ENCODE measurements at regions not wholly inside any gene's neighbourhood (a gene's known extent, or its start where the extent isn't known, plus 50 kb on each side); places are given as distances from the start of the nearest gene placed in this dataset.

- Histone ChIP-seq H3K4me3 (replicated peaks in 1 of 3; ENCODE audit: insufficient read depth in 1 of 3, low read depth in 1 of 3, low read length in 3 of 3) (no peak overlapping the region), H4K20me1 (replicated peaks; ENCODE audit: control insufficient read depth, extremely low read depth, insufficient read depth, low read length) (no peaks in the 10 kb centered on the region), H3K27me3 (ENCODE audit: control insufficient read depth in 2 of 2, insufficient read depth in 2 of 2, low read length in 2 of 2) (no peaks in the 10 kb centered on the region), H3K9me1 (replicated peaks; ENCODE audit: control insufficient read depth, extremely low read depth, insufficient read depth, low read length) (no peaks in the 10 kb centered on the region), H2AFZ (ENCODE audit: low read depth, low read length) (no peak overlapping the region), H3K36me3 (ENCODE audit: control insufficient read depth in 2 of 2, extremely low read depth in 1 of 2, insufficient read depth in 2 of 2, low read length in 2 of 2) (no peaks in the 10 kb centered on the region), H3K79me2 (ENCODE audit: control insufficient read depth, insufficient read depth, low read length) (no peaks in the 10 kb centered on the region), H3K9me3 (replicated peaks; ENCODE audit: control insufficient read depth, insufficient read depth, low read length) (peaks cover 13% of the 10 kb centered on the region), H3K4me1 (ENCODE audit: control insufficient read depth, extremely low read depth, insufficient read depth, low read length) (no peaks in the 10 kb centered on the region), H3K27ac (ENCODE audit: insufficient read depth, low read depth, low read length) (no peak overlapping the region), H3K9ac (replicated peaks; ENCODE audit: extremely low read depth, insufficient read depth, low read length) (no peak overlapping the region), H3K4me2 (ENCODE audit: insufficient read depth, low read length) (no peak overlapping the region)
- intact Hi-C loops (cut with micrococcal nuclease) (no loop called here), dilution Hi-C loops (cut with MboI; ENCODE audit: extremely low pct_ligation_motif_present, low sequenced_read_pairs) (no loop called here)
- BruUV-seq (replicated peaks), result no TSS peak
- DNase-seq (ENCODE audit: low read depth, low spot score) (no peak), FAIRE-seq (no peak)
- TF ChIP-seq POLR2AphosphoS5 (IDR thresholded peaks at IDR 0.05; ENCODE audit: insufficient read depth, low read depth, low read length), result no peak
- ChIA-PET POLR2A (no interaction called here), CTCF (no interaction called here)
Observed at GRCh38 chr22:34434371-34434770, 514.1 kb upstream of the LARGE1 start.

DNA sequence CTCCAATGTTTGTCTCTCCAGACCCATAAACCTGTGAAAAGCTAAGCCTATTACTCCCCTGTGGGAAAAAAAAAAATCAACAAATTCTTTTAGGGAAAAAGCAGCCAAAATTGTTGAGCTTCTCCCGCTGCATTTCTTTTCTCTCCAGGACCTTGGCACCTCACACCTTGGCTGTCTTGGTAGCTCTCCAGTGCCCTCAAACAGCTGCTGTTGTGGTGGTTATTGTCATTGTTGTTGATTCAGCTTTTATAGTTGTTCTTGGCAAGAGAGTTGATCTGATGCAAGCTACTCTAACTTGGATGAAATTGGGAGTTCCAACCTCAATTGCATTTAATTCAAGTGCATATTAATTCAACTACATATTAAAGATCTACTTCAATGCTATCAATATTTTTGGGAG, 516.9 kb upstream of the LARGE1 start:
- no peak overlapping the region for H3K4me3 ChIP-seq (replicated peaks in 1 of 3; ENCODE audit: insufficient read depth in 1 of 3, low read depth in 1 of 3, low read length in 3 of 3)
- H4K20me1 ChIP-seq (replicated peaks; ENCODE audit: control insufficient read depth, extremely low read depth, insufficient read depth, low read length), result no peaks in the 10 kb centered on the region
- H2AFZ ChIP-seq (ENCODE audit: low read depth, low read length), result no peak overlapping the region
- H3K9me1 ChIP-seq (replicated peaks; ENCODE audit: control insufficient read depth, extremely low read depth, insufficient read depth, low read length), result no peaks in the 10 kb centered on the region
- peaks cover 10% of the 10 kb centered on the region for H3K9me3 ChIP-seq (replicated peaks; ENCODE audit: control insufficient read depth, insufficient read depth, low read length)
- dilution Hi-C loops (cut with MboI; ENCODE audit: extremely low pct_ligation_motif_present, low sequenced_read_pairs) (no loop called here), intact Hi-C loops (cut with micrococcal nuclease) (no loop called here)
- H3K4me2 ChIP-seq (ENCODE audit: insufficient read depth, low read length), result no peak overlapping the region
- DNase-seq (ENCODE audit: low read depth, low spot score), result no peak
- H3K27ac ChIP-seq (ENCODE audit: insufficient read depth, low read depth, low read length), result no peak overlapping the region
- no TSS peak for BruUV-seq (replicated peaks)
- no peaks in the 10 kb centered on the region for H3K36me3 ChIP-seq (ENCODE audit: control insufficient read depth in 2 of 2, extremely low read depth in 1 of 2, insufficient read depth in 2 of 2, low read length in 2 of 2)
- H3K79me2 ChIP-seq (ENCODE audit: control insufficient read depth, insufficient read depth, low read length), result no peaks in the 10 kb centered on the region
- TF ChIP-seq, protein P1, sequence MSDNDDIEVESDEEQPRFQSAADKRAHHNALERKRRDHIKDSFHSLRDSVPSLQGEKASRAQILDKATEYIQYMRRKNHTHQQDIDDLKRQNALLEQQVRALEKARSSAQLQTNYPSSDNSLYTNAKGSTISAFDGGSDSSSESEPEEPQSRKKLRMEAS (IDR thresholded peaks at IDR 0.05; ENCODE audit: insufficient read depth, insufficient read length), result no peak
- no peak for TF ChIP-seq JUN (IDR thresholded peaks at IDR 0.05; ENCODE audit: borderline replicate concordance, insufficient read depth, insufficient read length, low read depth)
- TF ChIP-seq POLR2AphosphoS5 (IDR thresholded peaks at IDR 0.05; ENCODE audit: insufficient read depth, low read depth, low read length), result no peak
- TF ChIP-seq, protein P2, sequence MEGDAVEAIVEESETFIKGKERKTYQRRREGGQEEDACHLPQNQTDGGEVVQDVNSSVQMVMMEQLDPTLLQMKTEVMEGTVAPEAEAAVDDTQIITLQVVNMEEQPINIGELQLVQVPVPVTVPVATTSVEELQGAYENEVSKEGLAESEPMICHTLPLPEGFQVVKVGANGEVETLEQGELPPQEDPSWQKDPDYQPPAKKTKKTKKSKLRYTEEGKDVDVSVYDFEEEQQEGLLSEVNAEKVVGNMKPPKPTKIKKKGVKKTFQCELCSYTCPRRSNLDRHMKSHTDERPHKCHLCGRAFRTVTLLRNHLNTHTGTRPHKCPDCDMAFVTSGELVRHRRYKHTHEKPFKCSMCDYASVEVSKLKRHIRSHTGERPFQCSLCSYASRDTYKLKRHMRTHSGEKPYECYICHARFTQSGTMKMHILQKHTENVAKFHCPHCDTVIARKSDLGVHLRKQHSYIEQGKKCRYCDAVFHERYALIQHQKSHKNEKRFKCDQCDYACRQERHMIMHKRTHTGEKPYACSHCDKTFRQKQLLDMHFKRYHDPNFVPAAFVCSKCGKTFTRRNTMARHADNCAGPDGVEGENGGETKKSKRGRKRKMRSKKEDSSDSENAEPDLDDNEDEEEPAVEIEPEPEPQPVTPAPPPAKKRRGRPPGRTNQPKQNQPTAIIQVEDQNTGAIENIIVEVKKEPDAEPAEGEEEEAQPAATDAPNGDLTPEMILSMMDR (IDR thresholded peaks at IDR 0.05; ENCODE audit: extremely low read depth in 1 of 2, insufficient read depth in 1 of 2, low read depth in 1 of 2, low read length in 2 of 2), result no peak
- TF ChIP-seq POLR2A (IDR thresholded peaks at IDR 0.05; ENCODE audit: low read depth, low read length), result no peak
- TF ChIP-seq MYC (IDR thresholded peaks at IDR 0.05; ENCODE audit: low read depth, low read length), result no peak
- TF ChIP-seq FOS (IDR thresholded peaks at IDR 0.05; ENCODE audit: borderline replicate concordance, insufficient read depth, low read length), result no peak
- TF ChIP-seq GATA2 (IDR thresholded peaks at IDR 0.05; ENCODE audit: insufficient read depth, insufficient read length, low read depth, low read length), result no peak
- no peak for TF ChIP-seq EZH2 (IDR thresholded peaks at IDR 0.05; ENCODE audit: borderline replicate concordance, low read depth, low read length, severe bottlenecking)
- CTCF ChIA-PET, result no interaction called here
- H3K27me3 ChIP-seq (ENCODE audit: control insufficient read depth in 2 of 2, insufficient read depth in 2 of 2, low read length in 2 of 2), result no peaks in the 10 kb centered on the region
- no peaks in the 10 kb centered on the region for H3K4me1 ChIP-seq (ENCODE audit: control insufficient read depth, extremely low read depth, insufficient read depth, low read length)
- POLR2A ChIA-PET, result no interaction called here
- no peak for FAIRE-seq
- no peak overlapping the region for H3K9ac ChIP-seq (replicated peaks; ENCODE audit: extremely low read depth, insufficient read depth, low read length)

All from endothelial cell of umbilical vein (primary cell).